ENCODE measurements at regions not wholly inside any gene's neighbourhood (a gene's known extent, or its start where the extent isn't known, plus 50 kb on each side); places are given as distances from the start of the nearest gene placed in this dataset.

- Histone ChIP-seq H3K9me3 (no peaks in the 10 kb centered on the region), H3K36me3 (replicated peaks) (no peaks in the 10 kb centered on the region), H3K4me1 (no peaks in the 10 kb centered on the region), H3K4me3 (no peak overlapping the region), H3K27me3 (ENCODE audit: low read depth) (no peaks in the 10 kb centered on the region)
- in situ Hi-C loops (cut with MboI; ENCODE audit: low sequenced_read_pairs) = no loop called here
- DNase-seq (ENCODE audit: low spot score in 2 of 2) = no peak
These were observed 72.2 kb upstream of the COL13A1 start for GRCh38 chr10:69729326-69730048.

- H3K27me3 ChIP-seq (ENCODE audit: low read depth) = no peaks in the 10 kb centered on the region
- no peaks in the 10 kb centered on the region for H3K9me3 ChIP-seq
- H3K36me3 ChIP-seq (replicated peaks) = no peaks in the 10 kb centered on the region
- H3K4me3 ChIP-seq = no peak overlapping the region
- H3K4me1 ChIP-seq = no peaks in the 10 kb centered on the region
- no peak for DNase-seq (ENCODE audit: low spot score in 2 of 2)
- in situ Hi-C loops (cut with MboI; ENCODE audit: low sequenced_read_pairs) = no loop called here
These were observed 71.2 kb upstream of the COL13A1 start for GRCh38 chr10:69730251-69731156.

GRCh38 chr10:69731184-69731583 lies 70.5 kb upstream of the COL13A1 start:
- H3K27me3 ChIP-seq (ENCODE audit: low read depth) = no peaks in the 10 kb centered on the region
- no peaks in the 10 kb centered on the region for H3K4me1 ChIP-seq
- in situ Hi-C loops (cut with MboI; ENCODE audit: low sequenced_read_pairs) = no loop called here

GRCh38 chr10:69731698-69732097 lies 70.0 kb upstream of the COL13A1 start:
- H3K4me1 ChIP-seq = no peaks in the 10 kb centered on the region
- H3K27me3 ChIP-seq (ENCODE audit: low read depth) = no peaks in the 10 kb centered on the region
- in situ Hi-C loops (cut with MboI; ENCODE audit: low sequenced_read_pairs) = no loop called here
- H3K36me3 ChIP-seq (replicated peaks) = no peaks in the 10 kb centered on the region
- no peaks in the 10 kb centered on the region for H3K9me3 ChIP-seq
- no peak for DNase-seq (ENCODE audit: low spot score in 2 of 2)
- H3K4me3 ChIP-seq = no peak overlapping the region

More at GRCh38 chr10:69731184-69731583, 70.5 kb upstream of the COL13A1 start:
- no peak for DNase-seq (ENCODE audit: low spot score in 2 of 2)
- Histone ChIP-seq H3K36me3 (replicated peaks) (no peaks in the 10 kb centered on the region), H3K9me3 (no peaks in the 10 kb centered on the region), H3K4me3 (no peak overlapping the region)

- DNase-seq (ENCODE audit: low spot score in 2 of 2) = no peak
- Histone ChIP-seq H3K9me3 (no peaks in the 10 kb centered on the region), H3K4me3 (no peak overlapping the region), H3K36me3 (replicated peaks) (no peaks in the 10 kb centered on the region), H3K4me1 (no peaks in the 10 kb centered on the region), H3K27me3 (ENCODE audit: low read depth) (no peaks in the 10 kb centered on the region)
- in situ Hi-C loops (cut with MboI; ENCODE audit: low sequenced_read_pairs) = no loop called here
These were observed 69.4 kb upstream of the COL13A1 start for GRCh38 chr10:69732147-69732825.

- Histone ChIP-seq H3K4me3 (no peak overlapping the region), H3K36me3 (replicated peaks) (no peaks in the 10 kb centered on the region), H3K27me3 (ENCODE audit: low read depth) (no peaks in the 10 kb centered on the region), H3K4me1 (no peaks in the 10 kb centered on the region), H3K9me3 (no peaks in the 10 kb centered on the region)
- no peak for DNase-seq (ENCODE audit: low spot score in 2 of 2)
- in situ Hi-C loops (cut with MboI; ENCODE audit: low sequenced_read_pairs) = no loop called here
These were observed 68.9 kb upstream of the COL13A1 start for GRCh38 chr10:69732826-69733150.

GRCh38 chr10:69733791-69734261 lies 67.9 kb upstream of the COL13A1 start:
- in situ Hi-C loops (cut with MboI; ENCODE audit: low sequenced_read_pairs) = no loop called here
- H3K9me3 ChIP-seq = no peaks in the 10 kb centered on the region
- H3K4me3 ChIP-seq = no peak overlapping the region
- H3K27me3 ChIP-seq (ENCODE audit: low read depth) = no peaks in the 10 kb centered on the region
- H3K4me1 ChIP-seq = no peaks in the 10 kb centered on the region
- DNase-seq (ENCODE audit: low spot score in 2 of 2) = no peak
- no peaks in the 10 kb centered on the region for H3K36me3 ChIP-seq (replicated peaks)

- no peaks in the 10 kb centered on the region for H3K4me1 ChIP-seq
- no peaks in the 10 kb centered on the region for H3K9me3 ChIP-seq
- no peaks in the 10 kb centered on the region for H3K36me3 ChIP-seq (replicated peaks)
- in situ Hi-C loops (cut with MboI; ENCODE audit: low sequenced_read_pairs) = no loop called here
- no peaks in the 10 kb centered on the region for H3K27me3 ChIP-seq (ENCODE audit: low read depth)
- no peak overlapping the region for H3K4me3 ChIP-seq
- no peak for DNase-seq (ENCODE audit: low spot score in 2 of 2)
These were observed 67.3 kb upstream of the COL13A1 start for GRCh38 chr10:69734416-69734796.

GRCh38 chr10:69734797-69735468 lies 66.8 kb upstream of the COL13A1 start:
- no peaks in the 10 kb centered on the region for H3K36me3 ChIP-seq (replicated peaks)
- H3K4me3 ChIP-seq = no peak overlapping the region
- H3K4me1 ChIP-seq = no peaks in the 10 kb centered on the region
- H3K9me3 ChIP-seq = no peaks in the 10 kb centered on the region
- no peak for DNase-seq (ENCODE audit: low spot score in 2 of 2)
- in situ Hi-C loops (cut with MboI; ENCODE audit: low sequenced_read_pairs) = no loop called here
- H3K27me3 ChIP-seq (ENCODE audit: low read depth) = no peaks in the 10 kb centered on the region

- Histone ChIP-seq H3K4me3 (no peak overlapping the region), H3K36me3 (replicated peaks) (no peaks in the 10 kb centered on the region), H3K4me1 (no peaks in the 10 kb centered on the region), H3K27me3 (ENCODE audit: low read depth) (no peaks in the 10 kb centered on the region), H3K9me3 (no peaks in the 10 kb centered on the region)
- in situ Hi-C loops (cut with MboI; ENCODE audit: low sequenced_read_pairs) = no loop called here
- DNase-seq (ENCODE audit: low spot score in 2 of 2) = no peak
These were observed 64.6 kb upstream of the COL13A1 start for GRCh38 chr10:69736886-69737641.

- H3K4me1 ChIP-seq = no peaks in the 10 kb centered on the region
- DNase-seq (ENCODE audit: low spot score in 2 of 2) = no peak
- H3K36me3 ChIP-seq (replicated peaks) = no peaks in the 10 kb centered on the region
- H3K27me3 ChIP-seq (ENCODE audit: low read depth) = no peaks in the 10 kb centered on the region
- no peaks in the 10 kb centered on the region for H3K9me3 ChIP-seq
- in situ Hi-C loops (cut with MboI; ENCODE audit: low sequenced_read_pairs) = no loop called here
- H3K4me3 ChIP-seq = no peak overlapping the region
These were observed 63.6 kb upstream of the COL13A1 start for GRCh38 chr10:69738071-69738470.

GRCh38 chr10:69738858-69739435 lies 62.8 kb upstream of the COL13A1 start:
- DNase-seq (ENCODE audit: low spot score in 2 of 2) = no peak
- Histone ChIP-seq H3K4me3 (no peak overlapping the region), H3K36me3 (replicated peaks) (no peaks in the 10 kb centered on the region), H3K4me1 (no peaks in the 10 kb centered on the region), H3K9me3 (no peaks in the 10 kb centered on the region), H3K27me3 (ENCODE audit: low read depth) (peaks cover under 1% of the 10 kb centered on the region; the same call in 1 of the 2 replicates)
- in situ Hi-C loops (cut with MboI; ENCODE audit: low sequenced_read_pairs) = no loop called here

GRCh38 chr10:69739634-69740033 lies 62.1 kb upstream of the COL13A1 start:
- no peaks in the 10 kb centered on the region for H3K36me3 ChIP-seq (replicated peaks)
- no peaks in the 10 kb centered on the region for H3K4me1 ChIP-seq
- H3K27me3 ChIP-seq (ENCODE audit: low read depth) = peaks cover 7% of the 10 kb centered on the region; the same call in 1 of the 2 replicates
- H3K4me3 ChIP-seq = no peak overlapping the region
- in situ Hi-C loops (cut with MboI; ENCODE audit: low sequenced_read_pairs) = no loop called here
- H3K9me3 ChIP-seq = no peaks in the 10 kb centered on the region
- DNase-seq (ENCODE audit: low spot score in 2 of 2) = no peak
